ENCODE measurements at regions not wholly inside any gene's neighbourhood (a gene's known extent, or its start where the extent isn't known, plus 50 kb on each side); places are given as distances from the start of the nearest gene placed in this dataset.

- Mint-ChIP-seq H3K36me3 (no peaks in the 10 kb centered on the region), H3K4me1 (no peaks in the 10 kb centered on the region)
- 56% methylated on average over 1 of the region's 1 CpG for WGBS (ENCODE audit: insufficient coverage)
These were observed 366.7 kb downstream of the BUD13 start for GRCh38 chr11:116406042-116406441.

GRCh38 chr11:116404462-116404798 is 368.4 kb downstream of the BUD13 start:
- H3K9me3 ChIP-seq: no peaks in the 10 kb centered on the region
- H3K27me3 Mint-ChIP-seq: peaks cover 1 to 5% of the 10 kb centered on the region in 2 donors
- no peaks in the 10 kb centered on the region for H3K9me3 Mint-ChIP-seq
- peaks cover 0 to 9% of the 10 kb centered on the region in 2 experiments for H3K27me3 ChIP-seq (replicated peaks in 1 of 2; ENCODE audit: control insufficient read depth in 2 of 2, extremely low read depth in 1 of 2, insufficient read depth in 2 of 2, low read length in 1 of 2)
- POLR2A ChIA-PET: no interaction called here
- H3K36me3 Mint-ChIP-seq: no peaks in the 10 kb centered on the region
- no peak overlapping the region for H3K4me3 ChIP-seq (ENCODE audit: control insufficient read depth in 1 of 2, extremely low read depth in 1 of 2, low read length in 1 of 2)
- ATAC-seq (replicated peaks in 1 of 4) (no peak), DNase-seq (no peak)
- H3K27ac Mint-ChIP-seq: no peak overlapping the region
- no peaks in the 10 kb centered on the region for H3K4me1 ChIP-seq (ENCODE audit: control insufficient read depth in 1 of 2, extremely low read depth in 1 of 2, insufficient read depth in 2 of 2, low read length in 2 of 2)
- H3K4me1 Mint-ChIP-seq: no peaks in the 10 kb centered on the region
- WGBS (ENCODE audit: insufficient coverage): 86% methylated on average over 1 of the region's 3 CpGs
- no peak overlapping the region for H3K27ac ChIP-seq (ENCODE audit: low read length)
- no peaks in the 10 kb centered on the region for H3K36me3 ChIP-seq (ENCODE audit: control insufficient read depth in 2 of 2, extremely low read depth in 1 of 2, insufficient read depth in 1 of 2, low read length in 1 of 2)
- CTCF ChIA-PET: no interaction called here
- no peak overlapping the region for H3K4me3 Mint-ChIP-seq

More at GRCh38 chr11:116406042-116406441, 366.7 kb downstream of the BUD13 start:
- DNase-seq (no peak), ATAC-seq (replicated peaks in 1 of 4) (no peak)
- Histone ChIP-seq H3K9me3 (no peaks in the 10 kb centered on the region), H3K4me1 (ENCODE audit: control insufficient read depth in 1 of 2, extremely low read depth in 1 of 2, insufficient read depth in 2 of 2, low read length in 2 of 2) (no peaks in the 10 kb centered on the region), H3K27me3 (replicated peaks in 1 of 2; ENCODE audit: control insufficient read depth in 2 of 2, extremely low read depth in 1 of 2, insufficient read depth in 2 of 2, low read length in 1 of 2) (peaks cover 0 to 13% of the 10 kb centered on the region in 2 experiments), H3K36me3 (ENCODE audit: control insufficient read depth in 2 of 2, extremely low read depth in 1 of 2, insufficient read depth in 1 of 2, low read length in 1 of 2) (no peaks in the 10 kb centered on the region), H3K27ac (ENCODE audit: low read length) (no peak overlapping the region), H3K4me3 (ENCODE audit: control insufficient read depth in 1 of 2, extremely low read depth in 1 of 2, low read length in 1 of 2) (no peak overlapping the region)
- ChIA-PET CTCF (no interaction called here), POLR2A (no interaction called here)
- H3K27me3 Mint-ChIP-seq: peaks cover under 1 to 1% of the 10 kb centered on the region in 2 donors
- H3K27ac Mint-ChIP-seq: no peak overlapping the region
- H3K9me3 Mint-ChIP-seq: no peaks in the 10 kb centered on the region
- H3K4me3 Mint-ChIP-seq: no peak overlapping the region

- Mint-ChIP-seq H3K4me1 (no peaks in the 10 kb centered on the region), H3K36me3 (no peaks in the 10 kb centered on the region), H3K27me3 (peaks cover 1 to 5% of the 10 kb centered on the region in 2 donors), H3K9me3 (no peaks in the 10 kb centered on the region), H3K4me3 (no peak overlapping the region), H3K27ac (no peak overlapping the region)
- Histone ChIP-seq H3K9me3 (no peaks in the 10 kb centered on the region), H3K4me3 (ENCODE audit: control insufficient read depth in 1 of 2, extremely low read depth in 1 of 2, low read length in 1 of 2) (no peak overlapping the region), H3K4me1 (ENCODE audit: control insufficient read depth in 1 of 2, extremely low read depth in 1 of 2, insufficient read depth in 2 of 2, low read length in 2 of 2) (no peaks in the 10 kb centered on the region), H3K27ac (ENCODE audit: low read length) (no peak overlapping the region), H3K27me3 (replicated peaks in 1 of 2; ENCODE audit: control insufficient read depth in 2 of 2, extremely low read depth in 1 of 2, insufficient read depth in 2 of 2, low read length in 1 of 2) (peaks cover 0 to 4% of the 10 kb centered on the region in 2 experiments), H3K36me3 (ENCODE audit: control insufficient read depth in 2 of 2, extremely low read depth in 1 of 2, insufficient read depth in 1 of 2, low read length in 1 of 2) (no peaks in the 10 kb centered on the region)
- ChIA-PET CTCF (no interaction called here), POLR2A (no interaction called here)
- ATAC-seq (replicated peaks in 1 of 4) (no peak), DNase-seq (no peak)
- WGBS (ENCODE audit: insufficient coverage): no CpG with 5 or more reads among the region's 4 CpGs
These were observed 368.9 kb downstream of the BUD13 start for GRCh38 chr11:116403794-116404461.

DNA sequence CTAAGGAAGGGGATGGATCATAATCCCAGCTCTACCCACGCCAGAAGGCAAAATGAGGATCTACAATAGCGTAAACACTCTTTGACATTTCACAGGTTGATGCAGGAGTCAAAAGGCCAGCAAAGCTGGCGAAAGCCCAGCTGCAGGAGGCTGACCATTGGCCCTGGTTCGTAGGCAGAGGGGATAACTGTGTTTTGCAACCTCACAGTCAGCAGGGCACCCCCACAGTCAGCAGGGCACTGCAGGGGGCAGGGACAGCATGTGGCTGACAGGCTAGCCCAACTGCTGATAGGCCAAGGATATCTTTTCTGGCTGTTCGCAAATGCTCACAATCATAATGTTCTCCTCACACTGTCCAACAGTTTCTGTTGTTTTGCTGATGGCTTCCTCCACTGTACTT is 372.7 kb downstream of the BUD13 start:
- Histone ChIP-seq H3K4me1 (ENCODE audit: control insufficient read depth in 1 of 2, extremely low read depth in 1 of 2, insufficient read depth in 2 of 2, low read length in 2 of 2) (no peaks in the 10 kb centered on the region), H3K4me3 (ENCODE audit: control insufficient read depth in 1 of 2, extremely low read depth in 1 of 2, low read length in 1 of 2) (no peak overlapping the region), H3K9me3 (no peaks in the 10 kb centered on the region), H3K27ac (ENCODE audit: low read length) (no peak overlapping the region), H3K36me3 (ENCODE audit: control insufficient read depth in 2 of 2, extremely low read depth in 1 of 2, insufficient read depth in 1 of 2, low read length in 1 of 2) (no peaks in the 10 kb centered on the region), H3K27me3 (replicated peaks in 1 of 2; ENCODE audit: control insufficient read depth in 2 of 2, extremely low read depth in 1 of 2, insufficient read depth in 2 of 2, low read length in 1 of 2) (no peaks in the 10 kb centered on the region)
- no peaks in the 10 kb centered on the region for H3K4me1 Mint-ChIP-seq
- H3K27me3 Mint-ChIP-seq: peaks cover 0 to 5% of the 10 kb centered on the region in 2 donors
- no peaks in the 10 kb centered on the region for H3K9me3 Mint-ChIP-seq
- WGBS (ENCODE audit: insufficient coverage): 62% methylated on average over 5 of the region's 5 CpGs
- no peak for DNase-seq
- H3K4me3 Mint-ChIP-seq: no peak overlapping the region
- no peaks in the 10 kb centered on the region for H3K36me3 Mint-ChIP-seq
- H3K27ac Mint-ChIP-seq: no peak overlapping the region
- ChIA-PET CTCF (no interaction called here), POLR2A (no interaction called here)
- ATAC-seq (replicated peaks in 1 of 4): no peak

- H3K27me3 Mint-ChIP-seq: peaks cover 0 to 7% of the 10 kb centered on the region in 2 donors
- ATAC-seq (replicated peaks in 1 of 4): no peak
- 60% methylated on average over 1 of the region's 4 CpGs for WGBS (ENCODE audit: insufficient coverage)
These were observed 375.1 kb downstream of the BUD13 start for GRCh38 chr11:116397602-116398084.

DNA sequence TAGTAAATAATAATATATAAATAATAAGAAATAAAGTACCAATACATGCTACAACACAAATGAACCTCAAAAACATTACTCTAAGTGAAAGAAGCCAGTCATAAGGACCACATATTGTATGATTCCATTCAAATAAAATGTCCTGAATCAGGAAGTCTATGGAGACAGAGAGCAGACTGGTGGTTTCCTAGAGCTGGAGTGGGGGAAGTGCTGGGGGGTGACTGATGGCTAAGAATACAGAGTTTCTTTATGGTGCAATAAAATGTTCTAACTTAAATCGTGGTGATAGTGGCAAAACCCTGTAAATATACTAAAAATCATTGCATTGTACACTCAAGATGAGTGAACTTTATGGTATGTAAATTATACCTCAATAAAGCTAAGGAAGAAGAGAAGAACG is 376.5 kb downstream of the BUD13 start:
- DNase-seq: no peak
- Histone ChIP-seq H3K27me3 (replicated peaks in 1 of 2; ENCODE audit: control insufficient read depth in 2 of 2, extremely low read depth in 1 of 2, insufficient read depth in 2 of 2, low read length in 1 of 2) (no peaks in the 10 kb centered on the region), H3K4me3 (ENCODE audit: control insufficient read depth in 1 of 2, extremely low read depth in 1 of 2, low read length in 1 of 2) (no peak overlapping the region), H3K4me1 (ENCODE audit: control insufficient read depth in 1 of 2, extremely low read depth in 1 of 2, insufficient read depth in 2 of 2, low read length in 2 of 2) (no peaks in the 10 kb centered on the region), H3K27ac (ENCODE audit: low read length) (no peak overlapping the region), H3K36me3 (ENCODE audit: control insufficient read depth in 2 of 2, extremely low read depth in 1 of 2, insufficient read depth in 1 of 2, low read length in 1 of 2) (no peaks in the 10 kb centered on the region), H3K9me3 (no peaks in the 10 kb centered on the region)
- H3K27me3 Mint-ChIP-seq: peaks cover 0 to 14% of the 10 kb centered on the region in 2 donors
- H3K27ac Mint-ChIP-seq: no peak overlapping the region
- no peaks in the 10 kb centered on the region for H3K9me3 Mint-ChIP-seq
- WGBS (ENCODE audit: insufficient coverage): no CpG with 5 or more reads among the region's 2 CpGs
- no peaks in the 10 kb centered on the region for H3K36me3 Mint-ChIP-seq
- no peaks in the 10 kb centered on the region for H3K4me1 Mint-ChIP-seq
- ChIA-PET POLR2A (no interaction called here), CTCF (no interaction called here)
- no peak for ATAC-seq (replicated peaks in 1 of 4)
- H3K4me3 Mint-ChIP-seq: no peak overlapping the region

More at GRCh38 chr11:116397602-116398084, 375.1 kb downstream of the BUD13 start:
- H3K4me3 ChIP-seq (ENCODE audit: control insufficient read depth in 1 of 2, extremely low read depth in 1 of 2, low read length in 1 of 2): no peak overlapping the region
- no peaks in the 10 kb centered on the region for H3K9me3 ChIP-seq
- H3K27me3 ChIP-seq (replicated peaks in 1 of 2; ENCODE audit: control insufficient read depth in 2 of 2, extremely low read depth in 1 of 2, insufficient read depth in 2 of 2, low read length in 1 of 2): no peaks in the 10 kb centered on the region
- Mint-ChIP-seq H3K4me1 (no peaks in the 10 kb centered on the region), H3K9me3 (no peaks in the 10 kb centered on the region), H3K4me3 (no peak overlapping the region), H3K27ac (no peak overlapping the region), H3K36me3 (no peaks in the 10 kb centered on the region)
- ChIA-PET POLR2A (no interaction called here), CTCF (no interaction called here)
- H3K36me3 ChIP-seq (ENCODE audit: control insufficient read depth in 2 of 2, extremely low read depth in 1 of 2, insufficient read depth in 1 of 2, low read length in 1 of 2): no peaks in the 10 kb centered on the region
- no peak overlapping the region for H3K27ac ChIP-seq (ENCODE audit: low read length)
- DNase-seq: no peak
- H3K4me1 ChIP-seq (ENCODE audit: control insufficient read depth in 1 of 2, extremely low read depth in 1 of 2, insufficient read depth in 2 of 2, low read length in 2 of 2): no peaks in the 10 kb centered on the region

DNA sequence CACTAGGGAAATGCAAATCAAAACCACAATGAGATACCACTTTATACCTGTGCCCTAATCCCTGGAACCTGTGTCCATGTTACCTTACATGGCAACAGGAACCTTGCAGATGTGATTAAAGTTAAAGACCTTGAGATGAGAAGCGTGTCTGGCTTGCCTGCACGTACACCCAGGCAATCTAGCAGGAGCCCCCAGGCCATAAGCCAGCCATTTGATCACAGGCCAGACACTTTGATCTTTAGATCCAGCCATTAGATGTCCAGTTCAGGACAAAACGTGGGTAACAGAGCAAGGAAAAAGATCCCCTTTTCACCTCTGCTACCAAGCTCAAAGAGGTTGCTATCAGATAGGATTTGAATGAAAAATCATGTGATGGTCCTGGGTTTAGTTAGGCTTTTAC is 378.8 kb downstream of the BUD13 start:
- Histone ChIP-seq H3K4me3 (ENCODE audit: control insufficient read depth in 1 of 2, extremely low read depth in 1 of 2, low read length in 1 of 2) (no peak overlapping the region), H3K27me3 (replicated peaks in 1 of 2; ENCODE audit: control insufficient read depth in 2 of 2, extremely low read depth in 1 of 2, insufficient read depth in 2 of 2, low read length in 1 of 2) (no peaks in the 10 kb centered on the region), H3K36me3 (ENCODE audit: control insufficient read depth in 2 of 2, extremely low read depth in 1 of 2, insufficient read depth in 1 of 2, low read length in 1 of 2) (no peaks in the 10 kb centered on the region), H3K4me1 (ENCODE audit: control insufficient read depth in 1 of 2, extremely low read depth in 1 of 2, insufficient read depth in 2 of 2, low read length in 2 of 2) (no peaks in the 10 kb centered on the region), H3K27ac (ENCODE audit: low read length) (no peak overlapping the region), H3K9me3 (no peaks in the 10 kb centered on the region)
- ChIA-PET CTCF (no interaction called here), POLR2A (no interaction called here)
- H3K9me3 Mint-ChIP-seq: no peaks in the 10 kb centered on the region
- no peak overlapping the region for H3K4me3 Mint-ChIP-seq
- peaks cover 0 to 20% of the 10 kb centered on the region in 2 donors for H3K27me3 Mint-ChIP-seq
- no peak for DNase-seq
- H3K27ac Mint-ChIP-seq: no peak overlapping the region
- no peak for ATAC-seq (replicated peaks in 1 of 4)
- no peaks in the 10 kb centered on the region for H3K36me3 Mint-ChIP-seq
- H3K4me1 Mint-ChIP-seq: no peaks in the 10 kb centered on the region
- WGBS (ENCODE audit: insufficient coverage): 82% methylated on average over 2 of the region's 3 CpGs
